PC-3 (cell line): ENCODE measurements at regions not wholly inside any gene's neighbourhood (a gene's known extent, or its start where the extent isn't known, plus 50 kb on each side); places are given as distances from the start of the nearest gene placed in this dataset.

Source experiments
- ATAC-seq: fragments of 200-7000 bp; cut with Tn5 transposase; 2 replicates; pipeline ENCODE4 v1.9.1; 2020; ENCODE audit warnings: mild to moderate bottlenecking, moderate library complexity
- BruUV-seq: library from RNA; stranded (reverse); fragments of 400-500 nt; replicated peaks from 2 replicates; lab custom pipeline; 2021; lab: Mats Ljungman, UMichigan
- CTCF ChIA-PET: fragments of 300-600 bp; sonication (Branson Sonifier 250); formaldehyde crosslinking; loops from one replicate; lab custom pipeline; 2022; ENCODE audit warnings: antibody characterized with exemption; lab: Charles Lee
- POLR2A ChIA-PET: fragments of 300-600 bp; sonication (Branson Sonifier 250); formaldehyde crosslinking; loops from one replicate; lab custom pipeline; 2022; ENCODE audit warnings: antibody characterized with exemption; ENCODE audit not compliant: unreplicated experiment; lab: Charles Lee
- DNase-seq: peaks from one replicate; pipeline ENCODE4 v3.0.0-alpha.2; 2015
- H2AFZ ChIP-seq: fragments of 300-600 bp; sonication (generic); 2 replicates; pipeline ENCODE4 v1.6.0; 2016; ENCODE audit warnings: antibody characterized with exemption, low read length
- H3F3A ChIP-seq: fragments of 300-600 bp; sonication (generic); one replicate; pipeline ENCODE4 v1.6.0; 2017; ENCODE audit warnings: antibody characterized with exemption, low read length, control low read depth, mild to moderate bottlenecking; ENCODE audit not compliant: unreplicated experiment
- H3K27ac ChIP-seq: fragments of 300-600 bp; sonication (generic); 2 replicates; pipeline ENCODE4 v1.5.1; 2016; ENCODE audit warnings: mild to moderate bottlenecking, low read length
- H3K27me3 ChIP-seq: fragments of 300-600 bp; sonication (generic); 2 replicates; pipeline ENCODE4 v1.6.1; 2016; ENCODE audit warnings: low read length, mixed read lengths
- H3K36me3 ChIP-seq: fragments of 300-600 bp; sonication (generic); 2 replicates; pipeline ENCODE4 v1.6.1; 2016; ENCODE audit warnings: low read depth, mixed run types, low read length, mixed read lengths
- H3K4me1 ChIP-seq: fragments of 300-600 bp; sonication (generic); 2 replicates; pipeline ENCODE4 v1.5.1; 2016; ENCODE audit warnings: low read length; ENCODE audit not compliant: insufficient read depth
- H3K4me2 ChIP-seq: fragments of 300-600 bp; sonication (generic); 2 replicates; pipeline ENCODE4 v1.6.0; 2016; ENCODE audit warnings: low read length
- H3K4me3 ChIP-seq: fragments of 300-600 bp; sonication (generic); 2 replicates; pipeline ENCODE4 v1.5.1; 2016; ENCODE audit warnings: mild to moderate bottlenecking, low read length, mixed read lengths
- H3K79me2 ChIP-seq: fragments of 300-600 bp; sonication (generic); 2 replicates; pipeline ENCODE4 v1.6.1; 2017; ENCODE audit warnings: low read length, mixed read lengths
- H3K9ac ChIP-seq: fragments of 300-600 bp; sonication (generic); 2 replicates; pipeline ENCODE4 v1.6.0; 2016; ENCODE audit warnings: mild to moderate bottlenecking, low read length
- H3K9me2 ChIP-seq: fragments of 300-600 bp; sonication (generic); replicated peaks from 2 replicates; pipeline ENCODE4 v1.6.1; 2016; ENCODE audit warnings: mixed run types, low read length, mixed read lengths
- H3K9me3 ChIP-seq: fragments of 300-600 bp; sonication (generic); 2 replicates; pipeline ENCODE4 v1.6.1; 2016; ENCODE audit warnings: low read length, mixed read lengths
- H4K20me1 ChIP-seq: fragments of 300-600 bp; sonication (generic); 2 replicates; pipeline ENCODE4 v1.6.1; 2016; ENCODE audit warnings: low read length, mixed read lengths
- CTCF ChIP-seq: fragments of 300-600 bp; sonication (generic); conservative IDR thresholded peaks from 2 replicates; pipeline ENCODE4 v1.5.1; 2017; ENCODE audit warnings: antibody characterized with exemption, low read depth, mild to moderate bottlenecking, low read length
- EZH2 ChIP-seq: fragments of 300-600 bp; sonication (generic); IDR thresholded peaks from one replicate; pipeline ENCODE4 v1.6.1; 2017; ENCODE audit warnings: antibody characterized with exemption, mild to moderate bottlenecking, low read length; ENCODE audit not compliant: unreplicated experiment
- EZH2phosphoT487 ChIP-seq: fragments of 300-600 bp; sonication (generic); IDR thresholded peaks from 2 replicates; pipeline ENCODE4 v1.6.1; 2018; ENCODE audit warnings: mild to moderate bottlenecking, antibody characterized with exemption, low read length, borderline replicate concordance
- intact Hi-C: fragments of 100-400 bp; cut with micrococcal nuclease; formaldehyde crosslinking; loops from 2 replicates; pipeline ENCODE4 v1.9.0; 2023

GRCh38 chr13:111909501-111909900, 157.4 kb upstream of the SOX1 start:
- no TSS peak for BruUV-seq
- H3K27me3 ChIP-seq = peaks cover 10% of the 10 kb centered on the region

GRCh38 chr13:111909971-111910671, 156.8 kb upstream of the SOX1 start:
- POLR2A ChIA-PET = no interaction called here
- no peak for TF ChIP-seq EZH2phosphoT487
- no peak for TF ChIP-seq EZH2
- TF ChIP-seq CTCF = no peak
- no TSS peak for BruUV-seq

More at GRCh38 chr13:111909501-111909900, 157.4 kb upstream of the SOX1 start:
- Histone ChIP-seq H3K9me3 (no peaks in the 10 kb centered on the region), H2AFZ (no peak overlapping the region), H3K36me3 (no peaks in the 10 kb centered on the region), H3K27ac (no peak overlapping the region), H4K20me1 (no peaks in the 10 kb centered on the region), H3F3A (no peaks in the 10 kb centered on the region), H3K9ac (no peak overlapping the region), H3K4me3 (no peak overlapping the region), H3K9me2 (no peaks in the 10 kb centered on the region), H3K4me1 (no peaks in the 10 kb centered on the region), H3K4me2 (no peak overlapping the region), H3K79me2 (no peaks in the 10 kb centered on the region)
- TF ChIP-seq EZH2 (no peak), CTCF (no peak), EZH2phosphoT487 (no peak)
- no peak for ATAC-seq
- POLR2A ChIA-PET = no interaction called here
- CTCF ChIA-PET = no interaction called here
- no peak for DNase-seq
- intact Hi-C loops = no loop called here

GRCh38 chr13:111911121-111911720, 155.7 kb upstream of the SOX1 start:
- BruUV-seq = no TSS peak
- no peak for DNase-seq
- ChIA-PET POLR2A (no interaction called here), CTCF (no interaction called here)
- no peak overlapping the region for H2AFZ ChIP-seq
- TF ChIP-seq EZH2phosphoT487 (no peak), EZH2 (no peak), CTCF (no peak)
- H3K27me3 ChIP-seq = peaks cover 22% of the 10 kb centered on the region
- H3K27ac ChIP-seq = no peak overlapping the region
- H3K4me2 ChIP-seq = no peak overlapping the region
- H3K9ac ChIP-seq = no peak overlapping the region
- H3F3A ChIP-seq = no peaks in the 10 kb centered on the region
- no peaks in the 10 kb centered on the region for H4K20me1 ChIP-seq
- H3K36me3 ChIP-seq = no peaks in the 10 kb centered on the region
- no peaks in the 10 kb centered on the region for H3K79me2 ChIP-seq
- ATAC-seq = no peak
- H3K4me1 ChIP-seq = no peaks in the 10 kb centered on the region
- no peaks in the 10 kb centered on the region for H3K9me3 ChIP-seq
- no peaks in the 10 kb centered on the region for H3K9me2 ChIP-seq
- intact Hi-C loops = no loop called here
- no peak overlapping the region for H3K4me3 ChIP-seq

More at GRCh38 chr13:111909971-111910671, 156.8 kb upstream of the SOX1 start:
- Histone ChIP-seq H3K9ac (no peak overlapping the region), H3K4me3 (no peak overlapping the region), H2AFZ (no peak overlapping the region), H3K4me1 (no peaks in the 10 kb centered on the region), H3K27me3 (peaks cover 11% of the 10 kb centered on the region), H3K36me3 (no peaks in the 10 kb centered on the region), H3K4me2 (no peak overlapping the region), H3F3A (no peaks in the 10 kb centered on the region), H3K79me2 (no peaks in the 10 kb centered on the region), H3K9me2 (no peaks in the 10 kb centered on the region), H3K27ac (no peak overlapping the region), H3K9me3 (no peaks in the 10 kb centered on the region), H4K20me1 (no peaks in the 10 kb centered on the region)
- intact Hi-C loops = no loop called here
- no peak for DNase-seq
- ATAC-seq = no peak
- CTCF ChIA-PET = no interaction called here
